Uterus (tissue), 2 donors: ENCODE measurements at regions not wholly inside any gene's neighbourhood (a gene's known extent, or its start where the extent isn't known, plus 50 kb on each side); places are given as distances from the start of the nearest gene placed in this dataset.

Experiments
- POLR2A ChIP-seq, 2 donors: fragments of 450-650 bp; IDR thresholded peaks; one replicate each; pipeline ENCODE4 v1.6.1; 2016; ENCODE audit warnings: antibody characterized with exemption in 2 of 2, mild to moderate bottlenecking in 1 of 2, moderate library complexity in 1 of 2
- TF ChIP-seq, protein P1 (sequence below), 4 experiments: fragments of 200-600 bp in 2 of 4; fragments of 450-650 bp in 2 of 4; sonication (generic) in 2 of 4; IDR thresholded peaks; one replicate each; pipeline ENCODE4 v1.5.1; 2016 to 2019; ENCODE audit warnings: antibody characterized with exemption in 4 of 4, mild to moderate bottlenecking in 2 of 4, moderate library complexity in 1 of 4

DNA sequence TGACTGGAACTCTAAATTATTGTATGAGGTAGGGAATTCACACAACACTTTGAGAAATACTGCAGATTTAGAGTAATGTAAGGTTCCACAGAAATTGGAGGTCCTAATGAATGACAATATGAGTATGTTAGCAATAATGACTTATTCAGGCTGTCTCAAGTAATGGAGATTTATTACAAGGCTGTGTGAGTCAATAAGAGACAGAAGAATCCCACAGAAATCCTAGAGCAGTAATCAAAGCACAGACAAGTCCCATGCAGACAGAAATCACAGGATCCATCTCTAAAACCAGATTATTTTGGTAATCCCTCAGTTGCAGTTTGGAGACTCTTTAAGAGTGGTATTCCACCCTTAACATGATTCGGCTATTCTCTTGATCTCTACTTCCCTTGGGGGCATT lies 83.6 kb downstream of the FAM161A start:
- TF ChIP-seq, protein P1, sequence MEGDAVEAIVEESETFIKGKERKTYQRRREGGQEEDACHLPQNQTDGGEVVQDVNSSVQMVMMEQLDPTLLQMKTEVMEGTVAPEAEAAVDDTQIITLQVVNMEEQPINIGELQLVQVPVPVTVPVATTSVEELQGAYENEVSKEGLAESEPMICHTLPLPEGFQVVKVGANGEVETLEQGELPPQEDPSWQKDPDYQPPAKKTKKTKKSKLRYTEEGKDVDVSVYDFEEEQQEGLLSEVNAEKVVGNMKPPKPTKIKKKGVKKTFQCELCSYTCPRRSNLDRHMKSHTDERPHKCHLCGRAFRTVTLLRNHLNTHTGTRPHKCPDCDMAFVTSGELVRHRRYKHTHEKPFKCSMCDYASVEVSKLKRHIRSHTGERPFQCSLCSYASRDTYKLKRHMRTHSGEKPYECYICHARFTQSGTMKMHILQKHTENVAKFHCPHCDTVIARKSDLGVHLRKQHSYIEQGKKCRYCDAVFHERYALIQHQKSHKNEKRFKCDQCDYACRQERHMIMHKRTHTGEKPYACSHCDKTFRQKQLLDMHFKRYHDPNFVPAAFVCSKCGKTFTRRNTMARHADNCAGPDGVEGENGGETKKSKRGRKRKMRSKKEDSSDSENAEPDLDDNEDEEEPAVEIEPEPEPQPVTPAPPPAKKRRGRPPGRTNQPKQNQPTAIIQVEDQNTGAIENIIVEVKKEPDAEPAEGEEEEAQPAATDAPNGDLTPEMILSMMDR (IDR thresholded peaks at IDR 0.05), result no peak
- TF ChIP-seq POLR2A (IDR thresholded peaks at IDR 0.05), result no peak
